ENCODE measurements at regions not wholly inside any gene's neighbourhood (a gene's known extent, or its start where the extent isn't known, plus 50 kb on each side); places are given as distances from the start of the nearest gene placed in this dataset.
A peak's percentile ranks its signal among the peaks of the same experiment; 100 is the strongest.

DNA sequence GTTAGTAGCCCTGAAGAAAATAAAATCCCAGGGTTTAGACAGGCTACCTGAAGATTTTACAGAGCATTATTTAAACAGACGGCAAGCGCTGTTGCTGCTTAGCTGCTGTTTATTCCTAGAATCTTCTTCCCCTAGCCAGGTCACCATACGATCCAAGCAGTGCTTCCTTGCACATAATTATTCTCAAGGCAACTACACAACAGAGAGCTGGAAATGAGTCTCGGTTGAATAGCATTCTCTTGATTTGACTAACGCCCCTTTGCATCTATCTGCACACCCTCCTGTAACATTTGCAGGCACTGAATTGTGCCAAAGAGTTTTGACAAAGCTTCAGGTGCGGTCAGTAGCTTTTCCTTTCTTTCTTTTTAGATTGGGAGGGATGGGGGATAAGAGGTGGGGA, 564.4 kb downstream of the TBL1XR1 start:
- no peak for DNase-seq (ENCODE audit: low read depth)
- no peaks in the 10 kb centered on the region for H3K36me3 ChIP-seq (ENCODE audit: control insufficient read depth, insufficient read depth, low read length)
- peak; percentile 70 for FAIRE-seq
- TF ChIP-seq, protein P1, sequence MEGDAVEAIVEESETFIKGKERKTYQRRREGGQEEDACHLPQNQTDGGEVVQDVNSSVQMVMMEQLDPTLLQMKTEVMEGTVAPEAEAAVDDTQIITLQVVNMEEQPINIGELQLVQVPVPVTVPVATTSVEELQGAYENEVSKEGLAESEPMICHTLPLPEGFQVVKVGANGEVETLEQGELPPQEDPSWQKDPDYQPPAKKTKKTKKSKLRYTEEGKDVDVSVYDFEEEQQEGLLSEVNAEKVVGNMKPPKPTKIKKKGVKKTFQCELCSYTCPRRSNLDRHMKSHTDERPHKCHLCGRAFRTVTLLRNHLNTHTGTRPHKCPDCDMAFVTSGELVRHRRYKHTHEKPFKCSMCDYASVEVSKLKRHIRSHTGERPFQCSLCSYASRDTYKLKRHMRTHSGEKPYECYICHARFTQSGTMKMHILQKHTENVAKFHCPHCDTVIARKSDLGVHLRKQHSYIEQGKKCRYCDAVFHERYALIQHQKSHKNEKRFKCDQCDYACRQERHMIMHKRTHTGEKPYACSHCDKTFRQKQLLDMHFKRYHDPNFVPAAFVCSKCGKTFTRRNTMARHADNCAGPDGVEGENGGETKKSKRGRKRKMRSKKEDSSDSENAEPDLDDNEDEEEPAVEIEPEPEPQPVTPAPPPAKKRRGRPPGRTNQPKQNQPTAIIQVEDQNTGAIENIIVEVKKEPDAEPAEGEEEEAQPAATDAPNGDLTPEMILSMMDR (IDR thresholded peaks at IDR 0.05; ENCODE audit: insufficient read depth, low read length, severe bottlenecking): no peak
- H3K27me3 ChIP-seq (ENCODE audit: control insufficient read depth, insufficient read depth, low read length): no peaks in the 10 kb centered on the region
- H3K4me3 ChIP-seq (ENCODE audit: low read depth, low read length): no peak overlapping the region

DNA sequence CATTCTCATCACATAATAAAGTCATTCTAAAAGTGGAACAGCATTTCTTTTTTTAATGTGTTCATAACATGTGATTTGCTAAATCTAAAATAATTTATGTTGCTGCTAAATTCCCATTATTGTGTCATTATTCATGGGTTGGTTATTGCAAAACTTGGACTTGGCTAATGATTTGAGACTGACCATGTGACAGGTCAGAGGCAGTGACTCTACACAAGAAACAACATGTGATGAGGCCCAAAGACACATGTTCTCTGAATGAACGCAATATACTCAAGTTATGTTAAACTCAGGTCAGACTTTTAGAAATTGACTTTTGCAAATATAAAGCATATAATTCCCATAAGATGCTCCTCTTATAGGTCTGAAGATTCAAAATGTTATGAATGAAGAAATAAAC, 566.1 kb downstream of the TBL1XR1 start:
- no peaks in the 10 kb centered on the region for H3K36me3 ChIP-seq (ENCODE audit: control insufficient read depth, insufficient read depth, low read length)
- FAIRE-seq (no peak), DNase-seq (ENCODE audit: low read depth) (no peak)
- no peak overlapping the region for H3K4me3 ChIP-seq (ENCODE audit: low read depth, low read length)
- H3K27me3 ChIP-seq (ENCODE audit: control insufficient read depth, insufficient read depth, low read length): no peaks in the 10 kb centered on the region
- TF ChIP-seq, protein P1 (IDR thresholded peaks at IDR 0.05; ENCODE audit: insufficient read depth, low read length, severe bottlenecking): no peak

DNA sequence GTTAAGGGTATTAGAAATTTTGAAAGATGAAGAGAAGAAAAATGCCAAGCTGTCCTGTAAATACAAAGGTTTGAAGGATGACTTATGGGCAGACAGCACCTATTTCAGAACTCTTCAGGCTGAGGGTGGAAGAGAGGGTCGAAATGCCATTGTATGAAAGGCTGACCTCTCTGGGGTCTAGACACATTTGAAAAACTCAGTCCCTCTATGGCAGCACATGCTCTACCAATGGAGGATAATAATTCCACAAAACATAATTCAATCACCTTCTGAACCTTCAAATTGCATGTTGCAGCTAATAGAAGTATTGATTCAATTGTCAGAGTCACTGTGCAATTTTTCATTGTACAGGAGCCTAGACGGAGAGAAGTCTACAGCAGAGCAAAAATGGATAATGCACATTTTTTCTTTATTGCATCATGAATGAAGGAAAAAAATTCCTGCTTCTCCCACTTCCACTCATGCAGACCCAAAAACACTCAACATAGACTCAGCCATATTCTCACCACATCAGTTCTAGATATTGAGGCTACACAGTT, 569.1 kb downstream of the TBL1XR1 start:
- FAIRE-seq (no peak), DNase-seq (ENCODE audit: low read depth) (no peak)
- Histone ChIP-seq H3K4me3 (ENCODE audit: low read depth, low read length) (no peak overlapping the region), H3K36me3 (ENCODE audit: control insufficient read depth, insufficient read depth, low read length) (no peaks in the 10 kb centered on the region), H3K27me3 (ENCODE audit: control insufficient read depth, insufficient read depth, low read length) (no peaks in the 10 kb centered on the region)
- TF ChIP-seq, protein P1 (IDR thresholded peaks at IDR 0.05; ENCODE audit: insufficient read depth, low read length, severe bottlenecking): no peak

DNA sequence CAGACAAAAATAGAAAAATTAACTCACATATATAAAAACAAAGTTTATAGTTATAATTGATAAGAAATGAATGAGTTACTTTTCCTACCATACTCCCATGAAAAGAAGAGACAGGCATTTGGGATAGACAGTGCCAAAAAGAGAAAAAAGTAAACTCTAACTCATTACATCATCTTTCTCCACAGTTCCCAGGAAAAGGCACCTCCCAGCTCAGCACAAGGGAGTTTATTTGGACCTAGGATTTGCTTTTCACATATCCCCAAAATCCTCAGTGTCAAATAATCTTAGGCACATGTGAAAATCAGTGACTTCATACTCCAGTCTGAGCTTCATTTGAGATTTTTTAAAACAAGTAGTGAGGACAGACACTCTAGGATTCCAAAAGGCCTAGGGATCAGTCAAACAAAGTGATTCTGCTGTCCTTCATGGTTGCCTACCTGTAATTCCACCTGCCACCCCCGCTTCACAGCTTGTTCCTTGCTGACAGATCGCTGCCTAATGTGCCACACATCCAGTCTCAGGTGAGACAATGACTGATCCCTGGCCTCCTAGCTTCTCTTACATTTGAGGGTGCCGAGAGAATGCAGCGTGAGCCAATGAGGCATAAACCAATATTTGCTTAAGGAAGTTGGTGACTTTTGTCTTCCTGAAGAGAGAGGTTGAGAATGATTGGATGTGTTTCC, 573.7 kb downstream of the TBL1XR1 start:
- TF ChIP-seq, protein P1 (IDR thresholded peaks at IDR 0.05; ENCODE audit: insufficient read depth, low read length, severe bottlenecking): no peak
- FAIRE-seq (no peak), DNase-seq (ENCODE audit: low read depth) (no peak)
- no peaks in the 10 kb centered on the region for H3K27me3 ChIP-seq (ENCODE audit: control insufficient read depth, insufficient read depth, low read length)
- H3K4me3 ChIP-seq (ENCODE audit: low read depth, low read length): no peak overlapping the region
- H3K36me3 ChIP-seq (ENCODE audit: control insufficient read depth, insufficient read depth, low read length): no peaks in the 10 kb centered on the region

DNA sequence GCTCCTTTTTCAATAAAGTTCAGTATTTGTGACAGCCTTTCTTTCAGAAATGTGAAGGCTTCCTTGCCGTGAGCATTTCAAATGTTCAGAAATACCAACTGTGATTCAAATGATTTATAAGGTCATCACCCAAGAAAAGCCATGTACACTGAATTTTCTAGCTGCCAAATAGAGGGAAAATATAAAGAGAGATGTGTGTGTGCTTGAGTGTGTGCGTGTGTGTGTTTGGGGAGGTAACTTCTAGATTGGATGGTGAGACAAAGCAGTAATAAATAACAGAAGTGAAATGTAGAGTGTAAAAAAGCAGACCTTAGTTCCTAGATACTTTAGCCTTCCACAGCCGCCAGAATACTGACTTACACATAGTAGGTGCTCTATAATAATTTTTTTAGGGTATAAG, 577.4 kb downstream of the TBL1XR1 start:
- no peak for FAIRE-seq

More for the DNA sequence above, 577.4 kb downstream of the TBL1XR1 start:
- no peaks in the 10 kb centered on the region for H3K36me3 ChIP-seq (ENCODE audit: control insufficient read depth, insufficient read depth, low read length)
- no peak overlapping the region for H3K4me3 ChIP-seq (ENCODE audit: low read depth, low read length)
- TF ChIP-seq, protein P1 (IDR thresholded peaks at IDR 0.05; ENCODE audit: insufficient read depth, low read length, severe bottlenecking): no peak
- no peak for DNase-seq (ENCODE audit: low read depth)
- H3K27me3 ChIP-seq (ENCODE audit: control insufficient read depth, insufficient read depth, low read length): no peaks in the 10 kb centered on the region

All from bronchial epithelial cell (primary cell).